Stimulated activated CD8-positive, alpha-beta memory T cell treated with anti-CD3 and anti-CD28 coated beads, Interleukin-12 subunit alpha, Interleukin-12 subunit beta, amount 100 ng/mL, for 24 hours (primary cell): ENCODE measurements at regions not wholly inside any gene's neighbourhood (a gene's known extent, or its start where the extent isn't known, plus 50 kb on each side); places are given as distances from the start of the nearest gene placed in this dataset.

ENCODE experiments used
- DNase-seq: peaks from one replicate; pipeline ENCODE4 v3.0.0-alpha.2; 2020; ENCODE audit errors: extremely low read depth

DNA sequence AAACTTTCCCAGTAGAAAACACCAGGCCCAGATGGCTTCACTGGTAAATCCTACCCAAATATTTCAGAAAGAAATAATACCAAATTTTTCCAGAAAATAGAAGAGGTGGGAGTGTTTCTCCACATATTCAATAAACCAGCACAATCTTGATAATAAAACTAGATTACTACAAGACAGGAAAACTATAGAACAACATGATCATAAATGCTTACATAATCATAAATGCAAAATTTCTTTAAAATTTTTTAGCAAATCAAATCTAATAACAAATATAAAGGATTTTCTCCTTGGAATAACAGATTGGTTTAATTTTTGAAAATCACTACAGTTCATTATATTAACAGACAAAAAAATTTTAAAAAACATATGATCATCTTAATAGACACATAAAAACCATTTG lies 294.5 kb downstream of the BCL11B start:
- DNase-seq, result no peak

DNA sequence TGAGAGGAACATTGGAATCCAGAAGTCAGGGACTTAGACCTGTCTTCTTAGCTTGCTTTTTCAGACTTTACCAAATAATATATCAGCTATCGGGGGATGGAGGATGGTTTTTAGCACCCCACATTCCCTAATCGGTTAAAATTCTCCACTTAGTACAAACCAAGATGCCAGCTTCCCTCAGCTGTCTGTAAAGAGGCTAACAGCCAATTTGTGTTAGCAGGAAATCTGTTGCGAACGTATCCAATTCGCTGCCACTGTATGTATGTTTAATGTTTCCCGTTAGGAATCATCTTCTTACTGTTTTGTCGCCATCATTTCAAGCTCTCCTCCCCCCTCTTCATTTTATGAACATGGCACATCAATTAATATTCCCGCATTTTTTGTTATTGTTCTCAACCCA lies 289.0 kb downstream of the BCL11B start:
- no peak for DNase-seq

- no peak for DNase-seq
Measured at GRCh38 chr14:98984027-98984718, 287.8 kb downstream of the BCL11B start.

GRCh38 chr14:98984719-98985041 lies 287.3 kb downstream of the BCL11B start:
- DNase-seq, result peak; percentile 25

GRCh38 chr14:98993818-98994217 lies 278.2 kb downstream of the BCL11B start:
- no peak for DNase-seq

- DNase-seq, result no peak
Measured at GRCh38 chr14:98994561-98994960, 277.4 kb downstream of the BCL11B start.

- no peak for DNase-seq
Measured at GRCh38 chr14:98997526-98998205, 274.3 kb downstream of the BCL11B start.

DNA sequence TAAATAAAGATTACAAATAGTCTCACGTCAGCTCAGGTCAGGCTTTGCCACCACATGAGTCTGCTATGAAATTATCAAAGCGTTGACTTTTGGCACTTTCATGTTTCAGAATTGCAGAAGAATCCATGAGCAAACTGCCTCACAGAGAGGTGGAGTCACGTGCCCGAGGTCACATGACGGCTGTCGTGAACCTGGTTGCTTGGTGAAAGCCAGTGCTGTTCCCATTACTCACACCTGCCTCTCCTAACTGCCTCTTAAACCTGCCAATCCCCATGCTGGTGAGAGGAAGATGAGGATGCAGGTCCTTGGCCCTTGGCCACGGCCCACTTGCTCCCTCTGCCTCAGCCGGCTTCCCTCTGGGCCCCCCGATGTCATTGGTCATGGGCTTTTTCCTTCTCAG lies 272.7 kb downstream of the BCL11B start:
- DNase-seq, result no peak

- no peak for DNase-seq
Measured at GRCh38 chr14:98999901-99000300, 272.1 kb downstream of the BCL11B start.

GRCh38 chr14:99001241-99001640 lies 270.8 kb downstream of the BCL11B start:
- DNase-seq, result no peak

- DNase-seq, result no peak
Measured at GRCh38 chr14:99003646-99004045, 268.4 kb downstream of the BCL11B start.

DNA sequence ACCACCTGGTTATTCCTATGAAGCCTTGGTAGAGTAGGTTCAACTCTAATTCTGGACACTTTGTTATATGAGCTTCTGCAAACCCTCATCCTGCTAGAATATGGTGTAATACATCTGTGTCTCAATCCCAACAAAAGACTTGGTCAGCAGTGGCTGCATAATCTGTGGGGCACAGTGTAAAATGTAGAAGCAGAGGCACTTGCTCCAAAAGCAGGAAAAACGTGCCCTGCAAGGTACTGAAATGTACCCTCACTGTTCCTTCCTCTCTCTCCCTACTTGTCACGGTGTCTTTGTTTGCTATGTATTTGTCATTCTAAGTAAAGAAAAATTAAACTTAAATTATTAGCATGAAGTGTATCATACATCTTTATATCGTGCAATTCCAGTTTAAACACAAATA lies 267.9 kb downstream of the BCL11B start:
- DNase-seq, result no peak

DNA sequence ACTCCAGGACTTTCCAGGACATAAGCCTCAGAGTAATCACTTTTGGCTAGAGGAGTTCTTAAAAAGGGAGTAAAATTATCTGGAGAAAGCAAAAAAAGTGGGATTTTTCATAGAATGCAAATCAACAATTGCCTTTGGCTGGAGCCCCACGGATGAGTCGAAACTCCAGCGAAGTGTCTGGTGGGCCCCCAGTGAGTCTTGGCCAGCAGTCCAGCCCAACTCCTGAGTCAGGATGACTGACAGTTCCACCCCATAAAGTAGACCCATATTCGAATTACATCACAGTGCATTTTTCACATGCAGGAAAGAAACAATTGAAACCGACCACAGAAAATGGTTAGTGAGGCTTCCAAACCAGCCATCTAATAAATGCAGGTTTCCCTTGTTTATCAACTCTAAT lies 265.7 kb downstream of the BCL11B start:
- no peak for DNase-seq

DNA sequence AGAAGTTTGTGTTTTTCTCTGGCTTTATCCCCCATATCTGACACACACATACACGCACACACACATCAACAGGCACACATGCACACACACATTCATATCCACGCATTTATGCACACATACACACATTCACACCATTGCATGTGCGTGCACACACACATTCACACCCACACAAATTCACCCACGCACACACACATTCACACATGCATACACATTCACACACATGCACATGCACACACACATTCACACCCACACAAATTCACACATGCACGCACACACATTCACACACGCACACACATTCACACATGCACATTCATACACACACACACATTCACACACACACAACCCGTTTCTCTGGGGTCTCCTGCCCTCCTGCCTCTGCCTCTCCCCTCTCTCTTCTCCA lies 264.2 kb downstream of the BCL11B start:
- no peak for DNase-seq

DNA sequence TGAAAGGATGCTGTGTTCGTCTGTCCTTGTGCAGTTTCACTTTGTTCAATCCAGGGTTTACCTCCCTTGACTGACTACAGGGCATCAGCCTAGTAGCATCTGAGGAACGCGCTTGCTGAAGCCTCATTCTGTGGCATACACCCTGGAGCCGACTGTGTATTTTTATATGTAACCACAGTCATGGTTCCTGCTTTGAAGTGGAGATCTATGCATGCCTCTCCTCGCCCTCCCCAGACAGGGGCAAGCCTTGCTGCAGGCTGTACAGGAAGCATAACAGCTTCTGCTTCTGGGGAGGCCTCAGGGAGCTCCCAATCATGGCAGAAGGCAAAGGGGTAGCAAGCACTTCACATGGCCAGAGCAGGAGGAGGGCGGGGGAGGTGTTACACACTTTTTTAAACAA lies 262.1 kb downstream of the BCL11B start:
- DNase-seq, result no peak

DNA sequence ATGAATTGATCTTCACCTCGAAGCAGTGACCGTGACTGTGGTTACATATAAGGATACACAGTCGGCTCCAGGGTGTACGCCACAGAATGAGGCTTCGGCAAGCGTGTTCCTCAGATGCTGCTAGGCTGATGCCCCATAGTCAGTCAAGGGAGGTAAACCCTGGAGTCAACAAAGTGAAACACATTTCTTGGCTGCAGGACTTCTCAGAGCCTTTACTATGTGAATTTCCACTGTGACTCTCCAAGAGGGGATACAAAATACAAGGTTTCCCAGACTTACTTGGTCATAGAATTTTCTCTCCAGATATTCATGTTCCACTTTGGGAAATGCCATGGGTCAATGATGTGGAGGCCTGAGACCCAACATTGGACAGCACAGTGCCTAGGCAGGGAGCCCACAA lies 260.6 kb downstream of the BCL11B start:
- DNase-seq, result no peak

GRCh38 chr14:99012703-99013102 lies 259.3 kb downstream of the BCL11B start:
- no peak for DNase-seq

- no peak for DNase-seq
Measured at GRCh38 chr14:99015833-99016232, 256.2 kb downstream of the BCL11B start.

GRCh38 chr14:99023371-99023770 lies 248.6 kb downstream of the BCL11B start:
- no peak for DNase-seq

- DNase-seq, result no peak
Measured at GRCh38 chr14:99024926-99025325, 247.1 kb downstream of the BCL11B start.

GRCh38 chr14:99025418-99025817 lies 246.6 kb downstream of the BCL11B start:
- DNase-seq, result no peak

- no peak for DNase-seq
Measured at GRCh38 chr14:99026471-99026870, 245.5 kb downstream of the BCL11B start.

DNA sequence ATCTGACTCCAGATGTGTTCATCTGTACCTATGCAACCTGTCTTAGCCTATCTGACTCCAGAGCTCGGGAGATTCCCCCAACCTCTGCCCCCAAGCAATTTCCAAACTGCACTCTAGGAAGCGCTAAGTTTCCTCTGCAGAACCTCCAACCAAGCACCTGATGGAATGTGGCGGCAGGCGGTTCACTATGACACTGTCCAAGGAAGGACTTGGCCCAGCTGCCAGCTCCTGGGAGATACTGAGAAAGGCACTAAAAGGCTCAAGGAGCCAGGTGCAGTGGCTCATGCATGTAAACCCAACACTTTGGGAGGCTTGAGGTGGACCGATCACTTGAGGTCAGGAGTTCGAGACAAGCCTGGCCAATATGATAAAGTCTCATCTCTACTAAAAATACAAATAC lies 244.0 kb downstream of the BCL11B start:
- DNase-seq, result no peak

GRCh38 chr14:99028521-99028920 lies 243.5 kb downstream of the BCL11B start:
- DNase-seq, result no peak
